OCI-LY7 (cell line): ENCODE measurements at regions not wholly inside any gene's neighbourhood (a gene's known extent, or its start where the extent isn't known, plus 50 kb on each side); places are given as distances from the start of the nearest gene placed in this dataset.

Experiments used
- BruUV-seq: library from RNA; stranded (reverse); fragments of 400-500 nt; replicated peaks from 2 replicates; lab custom pipeline; 2021; lab: Mats Ljungman, UMichigan
- CTCF ChIA-PET: fragments of 300-600 bp; sonication (Branson Sonifier 250); formaldehyde crosslinking; loops from one replicate; lab custom pipeline; 2022; ENCODE audit warnings: antibody characterized with exemption; ENCODE audit not compliant: unreplicated experiment; lab: Charles Lee
- POLR2A ChIA-PET: fragments of 300-600 bp; sonication (Branson Sonifier 250); formaldehyde crosslinking; loops from one replicate; lab custom pipeline; 2022; ENCODE audit warnings: antibody characterized with exemption; lab: Charles Lee
- DNase-seq: peaks from one replicate; pipeline ENCODE4 v3.0.0-alpha.2; 2015; ENCODE audit warnings: low spot score
- H2AFZ ChIP-seq: fragments of 200-600 bp; sonication (generic), shearing (Covaris generic); 2 replicates; pipeline ENCODE4 v1.6.1; 2014; ENCODE audit warnings: mild to moderate bottlenecking, antibody characterized with exemption, low read length, moderate library complexity
- H3K27ac ChIP-seq: fragments of 200-600 bp; sonication (generic); 2 replicates; pipeline ENCODE4 v1.5.1; 2014; ENCODE audit warnings: mixed run types, low read depth, mild to moderate bottlenecking, moderate library complexity, low read length, inconsistent platforms; ENCODE audit not compliant: poor library complexity, severe bottlenecking
- H3K36me3 ChIP-seq: fragments of 200-600 bp; sonication (generic); 2 replicates; pipeline ENCODE4 v1.6.1; 2014; ENCODE audit warnings: mild to moderate bottlenecking, antibody characterized with exemption, low read length, moderate library complexity, mixed read lengths; ENCODE audit not compliant: insufficient read depth
- H3K4me1 ChIP-seq: fragments of 200-600 bp; sonication (generic); 2 replicates; pipeline ENCODE4 v1.5.1; 2014; ENCODE audit warnings: mild to moderate bottlenecking, low read length; ENCODE audit not compliant: insufficient read depth, poor library complexity, severe bottlenecking
- H3K4me2 ChIP-seq: fragments of 200-600 bp; sonication (generic); 2 replicates; pipeline ENCODE4 v1.6.1; 2014; ENCODE audit warnings: mild to moderate bottlenecking, low read length
- H3K4me3 ChIP-seq: fragments of 200-600 bp; sonication (generic); 2 replicates; pipeline ENCODE4 v1.5.1; 2014; ENCODE audit warnings: mild to moderate bottlenecking, low read depth, low read length; ENCODE audit not compliant: poor library complexity, severe bottlenecking
- H3K79me2 ChIP-seq: fragments of 200-600 bp; sonication (generic); 2 replicates; pipeline ENCODE4 v1.6.1; 2016; ENCODE audit warnings: low read depth, mild to moderate bottlenecking, low read length, moderate library complexity, mixed read lengths; ENCODE audit not compliant: insufficient read depth
- H3K9me2 ChIP-seq: fragments of 200-600 bp; sonication (generic); 2 replicates; pipeline ENCODE4 v1.6.1; 2016; ENCODE audit warnings: mild to moderate bottlenecking, low read length, mixed read lengths; ENCODE audit not compliant: insufficient read depth
- H3K9me3 ChIP-seq: fragments of 200-600 bp; sonication (generic); 2 replicates; pipeline ENCODE4 v1.6.1; 2014; ENCODE audit warnings: mild to moderate bottlenecking, mixed run types, low read length, mixed read lengths
- H4K20me1 ChIP-seq: fragments of 200-600 bp; sonication (generic); 2 replicates; pipeline ENCODE4 v1.6.1; 2014; ENCODE audit warnings: mild to moderate bottlenecking, antibody characterized with exemption, low read length, moderate library complexity, mixed read lengths; ENCODE audit not compliant: insufficient read depth
- CTCF ChIP-seq: fragments of 200-600 bp; sonication (generic); conservative IDR thresholded peaks from 2 replicates; pipeline ENCODE4 v1.5.1; 2014; ENCODE audit warnings: mild to moderate bottlenecking, antibody characterized with exemption, low read length, moderate library complexity, mixed read lengths
- EZH2phosphoT487 ChIP-seq: fragments of 200-600 bp; sonication (generic); IDR thresholded peaks from 2 replicates; pipeline ENCODE4 v1.6.1; 2018; ENCODE audit warnings: low read depth, borderline replicate concordance, mild to moderate bottlenecking, mixed run types, antibody characterized with exemption, low read length, moderate library complexity, mixed read lengths
- intact Hi-C: fragments of 100-400 bp; cut with micrococcal nuclease; formaldehyde crosslinking; loops from one replicate; pipeline ENCODE4 v1.10.0; 2022; ENCODE audit not compliant: unreplicated experiment

GRCh38 chr2:78564666-78565065 is 460.8 kb upstream of the REG3G start:
- Histone ChIP-seq H3K4me1 (no peaks in the 10 kb centered on the region), H3K79me2 (no peaks in the 10 kb centered on the region), H4K20me1 (no peaks in the 10 kb centered on the region), H3K36me3 (no peaks in the 10 kb centered on the region), H3K4me2 (no peak overlapping the region), H3K27ac (no peak overlapping the region), H3K4me3 (no peak overlapping the region), H3K9me2 (no peaks in the 10 kb centered on the region), H2AFZ (no peak overlapping the region), H3K9me3 (no peaks in the 10 kb centered on the region)
- POLR2A ChIA-PET: no interaction called here
- no peak for DNase-seq
- no peak for TF ChIP-seq CTCF
- intact Hi-C loops: no loop called here
- CTCF ChIA-PET: no interaction called here
- BruUV-seq: no TSS peak

- no peaks in the 10 kb centered on the region for H3K4me1 ChIP-seq
- H4K20me1 ChIP-seq: no peaks in the 10 kb centered on the region
- no peak overlapping the region for H3K27ac ChIP-seq
- POLR2A ChIA-PET: no interaction called here
- no peaks in the 10 kb centered on the region for H3K36me3 ChIP-seq
- no peaks in the 10 kb centered on the region for H3K79me2 ChIP-seq
- H3K4me2 ChIP-seq: no peak overlapping the region
- TF ChIP-seq EZH2phosphoT487 (no peak), CTCF (no peak)
- BruUV-seq: no TSS peak
- no peak overlapping the region for H3K4me3 ChIP-seq
- CTCF ChIA-PET: no interaction called here
- DNase-seq: no peak
- no peaks in the 10 kb centered on the region for H3K9me2 ChIP-seq
- H3K9me3 ChIP-seq: no peaks in the 10 kb centered on the region
- H2AFZ ChIP-seq: no peak overlapping the region
- intact Hi-C loops: no loop called here
Measured at GRCh38 chr2:78568782-78569373, 456.6 kb upstream of the REG3G start.

- Histone ChIP-seq H3K36me3 (no peaks in the 10 kb centered on the region), H3K27ac (no peak overlapping the region), H3K79me2 (no peaks in the 10 kb centered on the region), H4K20me1 (no peaks in the 10 kb centered on the region), H3K9me2 (no peaks in the 10 kb centered on the region), H3K4me1 (no peaks in the 10 kb centered on the region), H3K4me3 (no peak overlapping the region), H2AFZ (no peak overlapping the region), H3K4me2 (no peak overlapping the region), H3K9me3 (no peaks in the 10 kb centered on the region)
- intact Hi-C loops: no loop called here
- CTCF ChIA-PET: no interaction called here
- BruUV-seq: no TSS peak
- TF ChIP-seq CTCF (no peak), EZH2phosphoT487 (no peak)
- POLR2A ChIA-PET: no interaction called here
- DNase-seq: no peak
Measured at GRCh38 chr2:78576409-78576808, 449.1 kb upstream of the REG3G start.
